WTC11 (cell line): ENCODE measurements at regions not wholly inside any gene's neighbourhood (a gene's known extent, or its start where the extent isn't known, plus 50 kb on each side); places are given as distances from the start of the nearest gene placed in this dataset.

ENCODE experiments used
- CBFB ChIP-seq: sonication (generic); formaldehyde crosslinking; IDR thresholded peaks from 2 replicates; pipeline ENCODE4 v1.8.1; 2022; ENCODE audit warnings: mild to moderate bottlenecking, low read depth, missing genetic modification reagents
- CREB1 ChIP-seq: sonication (generic); formaldehyde crosslinking; IDR thresholded peaks from 2 replicates; pipeline ENCODE4 v1.8.0; 2023; ENCODE audit warnings: mild to moderate bottlenecking, missing genetic modification reagents
- CTCF ChIP-seq: fragments of 200-600 bp; IDR thresholded peaks from 2 replicates; pipeline ENCODE4 v1.8.0; 2022; ENCODE audit warnings: antibody characterized with exemption
- E2F1 ChIP-seq: sonication (generic); formaldehyde crosslinking; IDR thresholded peaks from 2 replicates; pipeline ENCODE4 v1.8.0; 2022; ENCODE audit warnings: mild to moderate bottlenecking, missing genetic modification reagents
- NFYB ChIP-seq: sonication (generic); formaldehyde crosslinking; conservative IDR thresholded peaks from 2 replicates; pipeline ENCODE4 v1.8.0; 2022; ENCODE audit warnings: low read depth, missing genetic modification reagents
- PREB ChIP-seq: sonication (generic); formaldehyde crosslinking; IDR thresholded peaks from 2 replicates; pipeline ENCODE4 v1.8.1; 2022; ENCODE audit warnings: mild to moderate bottlenecking, missing genetic modification reagents, moderate library complexity, borderline replicate concordance
- SP1 ChIP-seq: sonication (generic); formaldehyde crosslinking; conservative IDR thresholded peaks from 2 replicates; pipeline ENCODE4 v1.8.1; 2022; ENCODE audit warnings: missing genetic modification reagents
- TCF7 ChIP-seq: sonication (generic); formaldehyde crosslinking; IDR thresholded peaks from 2 replicates; pipeline ENCODE4 v1.8.0; 2022; ENCODE audit warnings: mild to moderate bottlenecking, low read depth, missing genetic modification reagents, moderate library complexity
- TP53 ChIP-seq: sonication (generic); formaldehyde crosslinking; IDR thresholded peaks from 2 replicates; pipeline ENCODE4 v1.8.1; 2023; ENCODE audit warnings: mild to moderate bottlenecking, missing genetic modification reagents
- USF2 ChIP-seq: sonication (generic); formaldehyde crosslinking; IDR thresholded peaks from 2 replicates; pipeline ENCODE4 v1.8.1; 2023; ENCODE audit warnings: mild to moderate bottlenecking, missing genetic modification reagents, moderate library complexity
- ZNF121 ChIP-seq: sonication (generic); formaldehyde crosslinking; IDR thresholded peaks from 2 replicates; pipeline ENCODE4 v1.8.0; 2023; ENCODE audit warnings: missing genetic modification reagents
- ZNF232 ChIP-seq: sonication (generic); formaldehyde crosslinking; IDR thresholded peaks from 2 replicates; pipeline ENCODE4 v1.8.0; 2022; ENCODE audit warnings: mild to moderate bottlenecking, missing genetic modification reagents
- TF ChIP-seq, protein P1 (sequence below): sonication (generic); formaldehyde crosslinking; IDR thresholded peaks from 2 replicates; pipeline ENCODE4 v1.8.1; 2023; ENCODE audit warnings: mild to moderate bottlenecking, missing genetic modification reagents, borderline replicate concordance

DNA sequence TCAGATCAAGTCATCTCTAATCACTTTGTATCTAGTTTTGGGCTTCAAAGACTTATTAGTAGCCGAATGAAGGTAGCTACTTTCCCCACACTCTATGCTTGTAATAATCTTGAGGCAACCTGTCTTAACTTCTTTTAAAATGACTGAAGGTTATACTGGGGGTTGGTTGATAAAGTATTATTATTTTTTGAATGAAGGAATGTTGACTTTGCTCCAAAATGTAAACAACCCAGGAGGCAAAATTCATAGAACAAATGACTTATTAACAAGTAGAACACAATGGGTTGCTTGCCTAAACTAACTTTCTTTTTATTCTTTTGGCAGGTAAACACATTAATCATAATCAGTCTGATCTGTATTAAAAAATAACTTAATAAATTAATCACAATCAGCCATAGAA is 440.0 kb downstream of the USP25 start:
- TF ChIP-seq TCF7 (CRISPR knock-in tag): no peak
- TF ChIP-seq CTCF: no peak
- TF ChIP-seq USF2 (CRISPR knock-in tag): no peak
- no peak for TF ChIP-seq E2F1 (CRISPR knock-in tag)
- TF ChIP-seq SP1 (CRISPR knock-in tag): no peak
- TF ChIP-seq ZNF232 (CRISPR knock-in tag): no peak
- TF ChIP-seq NFYB: no peak
- TF ChIP-seq ZNF121 (CRISPR knock-in tag): no peak
- TF ChIP-seq CREB1 (CRISPR knock-in tag): no peak
- no peak for TF ChIP-seq PREB
- TF ChIP-seq CBFB (CRISPR knock-in tag): no peak
- TF ChIP-seq, protein P1, sequence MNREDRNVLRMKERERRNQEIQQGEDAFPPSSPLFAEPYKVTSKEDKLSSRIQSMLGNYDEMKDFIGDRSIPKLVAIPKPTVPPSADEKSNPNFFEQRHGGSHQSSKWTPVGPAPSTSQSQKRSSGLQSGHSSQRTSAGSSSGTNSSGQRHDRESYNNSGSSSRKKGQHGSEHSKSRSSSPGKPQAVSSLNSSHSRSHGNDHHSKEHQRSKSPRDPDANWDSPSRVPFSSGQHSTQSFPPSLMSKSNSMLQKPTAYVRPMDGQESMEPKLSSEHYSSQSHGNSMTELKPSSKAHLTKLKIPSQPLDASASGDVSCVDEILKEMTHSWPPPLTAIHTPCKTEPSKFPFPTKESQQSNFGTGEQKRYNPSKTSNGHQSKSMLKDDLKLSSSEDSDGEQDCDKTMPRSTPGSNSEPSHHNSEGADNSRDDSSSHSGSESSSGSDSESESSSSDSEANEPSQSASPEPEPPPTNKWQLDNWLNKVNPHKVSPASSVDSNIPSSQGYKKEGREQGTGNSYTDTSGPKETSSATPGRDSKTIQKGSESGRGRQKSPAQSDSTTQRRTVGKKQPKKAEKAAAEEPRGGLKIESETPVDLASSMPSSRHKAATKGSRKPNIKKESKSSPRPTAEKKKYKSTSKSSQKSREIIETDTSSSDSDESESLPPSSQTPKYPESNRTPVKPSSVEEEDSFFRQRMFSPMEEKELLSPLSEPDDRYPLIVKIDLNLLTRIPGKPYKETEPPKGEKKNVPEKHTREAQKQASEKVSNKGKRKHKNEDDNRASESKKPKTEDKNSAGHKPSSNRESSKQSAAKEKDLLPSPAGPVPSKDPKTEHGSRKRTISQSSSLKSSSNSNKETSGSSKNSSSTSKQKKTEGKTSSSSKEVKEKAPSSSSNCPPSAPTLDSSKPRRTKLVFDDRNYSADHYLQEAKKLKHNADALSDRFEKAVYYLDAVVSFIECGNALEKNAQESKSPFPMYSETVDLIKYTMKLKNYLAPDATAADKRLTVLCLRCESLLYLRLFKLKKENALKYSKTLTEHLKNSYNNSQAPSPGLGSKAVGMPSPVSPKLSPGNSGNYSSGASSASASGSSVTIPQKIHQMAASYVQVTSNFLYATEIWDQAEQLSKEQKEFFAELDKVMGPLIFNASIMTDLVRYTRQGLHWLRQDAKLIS (CRISPR knock-in tag): no peak
- TF ChIP-seq TP53 (CRISPR knock-in tag): no peak
